Epithelial cell of proximal tubule (primary cell): ENCODE measurements at regions not wholly inside any gene's neighbourhood (a gene's known extent, or its start where the extent isn't known, plus 50 kb on each side); places are given as distances from the start of the nearest gene placed in this dataset.
"Not testable (repeated sequence)": the region's sequence is repeated elsewhere in the genome, so short reads cannot be mapped to it uniquely, and the experiment has no call there.

Experiments used
- DNase-seq: peaks from one replicate; pipeline ENCODE4 v3.0.0-alpha.2; 2011; ENCODE audit warnings: low read depth
- H3K4me3 ChIP-seq: 2 replicates; pipeline ENCODE4 v1.5.1; 2011; ENCODE audit warnings: low read depth, mild to moderate bottlenecking, low read length
- CTCF ChIP-seq: conservative IDR thresholded peaks from 2 replicates; pipeline ENCODE4 v1.5.1; 2012; ENCODE audit warnings: low read depth, mild to moderate bottlenecking, low read length

GRCh38 chr2:53510401-53510800, 257.2 kb upstream of the CHAC2 start:
- no peak for TF ChIP-seq CTCF
- H3K4me3 ChIP-seq: no peak overlapping the region
- no peak for DNase-seq

GRCh38 chr2:53509831-53510388, 257.7 kb upstream of the CHAC2 start:
- no peak for DNase-seq
- H3K4me3 ChIP-seq: no peak overlapping the region
- TF ChIP-seq CTCF: no peak

- no peak for DNase-seq
- no peak for TF ChIP-seq CTCF
- H3K4me3 ChIP-seq: no peak overlapping the region
These were observed 258.9 kb upstream of the CHAC2 start for GRCh38 chr2:53508667-53509066.

GRCh38 chr2:53507070-53507469, 260.5 kb upstream of the CHAC2 start:
- not testable (repeated sequence) for DNase-seq, H3K4me3 ChIP-seq

- DNase-seq: no peak
These were observed 261.8 kb upstream of the CHAC2 start for GRCh38 chr2:53505826-53506225.

GRCh38 chr2:53504507-53504906, 263.1 kb upstream of the CHAC2 start:
- no peak for TF ChIP-seq CTCF
- no peak for DNase-seq
- no peak overlapping the region for H3K4me3 ChIP-seq

More at GRCh38 chr2:53505826-53506225, 261.8 kb upstream of the CHAC2 start:
- no peak for TF ChIP-seq CTCF
- no peak overlapping the region for H3K4me3 ChIP-seq

- no peak overlapping the region for H3K4me3 ChIP-seq
- no peak for TF ChIP-seq CTCF
- no peak for DNase-seq
These were observed 267.4 kb upstream of the CHAC2 start for GRCh38 chr2:53500181-53500580.
